GM08714 (cell line): ENCODE measurements at regions not wholly inside any gene's neighbourhood (a gene's known extent, or its start where the extent isn't known, plus 50 kb on each side); places are given as distances from the start of the nearest gene placed in this dataset.
"Not testable (repeated sequence)": the region's sequence is repeated elsewhere in the genome, so short reads cannot be mapped to it uniquely, and the experiment has no call there.

Experiments used
- H3K4me3 ChIP-seq: fragments of 200-500 bp; sonication (Bioruptor generic); 2 replicates; pipeline ENCODE4 v1.5.1; 2014; ENCODE audit warnings: mild to moderate bottlenecking, low read length, inconsistent platforms
- ZNF274 ChIP-seq: IDR thresholded peaks from 2 replicates; pipeline ENCODE4 v1.6.1; 2012; ENCODE audit warnings: mild to moderate bottlenecking, low read depth, low read length

DNA sequence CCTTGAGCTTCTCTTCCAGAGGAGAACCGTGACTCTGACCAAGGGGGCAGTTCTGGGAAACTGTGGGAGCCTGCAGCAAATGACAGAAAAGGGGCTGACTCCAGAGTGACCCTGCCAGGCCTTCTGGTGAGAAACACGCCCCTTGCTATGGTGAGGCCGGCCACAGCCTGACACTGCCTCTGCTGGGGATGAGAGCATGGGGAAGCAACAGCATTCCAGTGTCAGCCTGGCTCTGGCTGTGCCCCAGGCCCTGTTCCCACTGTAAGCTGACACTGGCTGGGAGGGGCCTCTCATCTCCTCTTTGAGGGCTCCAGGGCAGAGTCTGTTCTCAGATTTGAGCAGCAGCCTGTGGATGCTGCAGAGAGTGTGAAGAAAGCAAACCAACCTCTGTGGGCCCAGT lies 180.0 kb upstream of the IL12B start:
- no peak for TF ChIP-seq ZNF274
- no peak overlapping the region for H3K4me3 ChIP-seq

GRCh38 chr5:159511570-159511969 lies 181.3 kb upstream of the IL12B start:
- TF ChIP-seq ZNF274: no peak
- H3K4me3 ChIP-seq: no peak overlapping the region

GRCh38 chr5:159512064-159512463 lies 181.8 kb upstream of the IL12B start:
- TF ChIP-seq ZNF274: no peak

GRCh38 chr5:159514229-159514810 lies 184.0 kb upstream of the IL12B start:
- no peak for TF ChIP-seq ZNF274

More at GRCh38 chr5:159512064-159512463, 181.8 kb upstream of the IL12B start:
- no peak overlapping the region for H3K4me3 ChIP-seq

GRCh38 chr5:159515197-159515596 lies 184.9 kb upstream of the IL12B start:
- H3K4me3 ChIP-seq: no peak overlapping the region
- TF ChIP-seq ZNF274: no peak

More at GRCh38 chr5:159514229-159514810, 184.0 kb upstream of the IL12B start:
- no peak overlapping the region for H3K4me3 ChIP-seq

DNA sequence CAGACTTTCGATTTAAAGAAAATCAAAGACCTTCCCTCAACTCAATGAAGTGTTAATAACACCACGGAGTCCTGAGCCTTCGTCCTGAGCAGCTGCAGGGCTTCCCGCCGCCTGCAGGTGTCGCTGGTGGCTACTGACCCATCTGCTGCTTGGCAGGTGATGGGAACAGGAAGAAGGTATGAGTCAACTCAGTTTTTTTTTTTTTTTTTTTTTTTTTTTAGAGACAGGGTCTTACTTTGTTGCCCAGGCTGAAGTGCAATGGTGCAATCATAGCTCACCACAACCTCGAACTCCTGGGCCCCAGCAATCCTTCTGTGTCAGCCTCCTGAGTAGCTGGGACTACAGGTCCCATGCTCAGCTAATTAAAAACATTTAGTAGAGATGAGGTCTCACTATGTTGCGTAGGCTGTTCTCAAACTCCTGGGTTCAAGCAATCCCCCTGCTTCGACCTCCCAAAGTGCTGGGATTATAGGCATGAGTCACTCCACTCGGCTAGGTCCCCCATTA lies 185.7 kb upstream of the IL12B start:
- no peak overlapping the region for H3K4me3 ChIP-seq
- no peak for TF ChIP-seq ZNF274

- no peak overlapping the region for H3K4me3 ChIP-seq
- TF ChIP-seq ZNF274: no peak
Measured at GRCh38 chr5:159518371-159518770, 188.1 kb upstream of the IL12B start.

DNA sequence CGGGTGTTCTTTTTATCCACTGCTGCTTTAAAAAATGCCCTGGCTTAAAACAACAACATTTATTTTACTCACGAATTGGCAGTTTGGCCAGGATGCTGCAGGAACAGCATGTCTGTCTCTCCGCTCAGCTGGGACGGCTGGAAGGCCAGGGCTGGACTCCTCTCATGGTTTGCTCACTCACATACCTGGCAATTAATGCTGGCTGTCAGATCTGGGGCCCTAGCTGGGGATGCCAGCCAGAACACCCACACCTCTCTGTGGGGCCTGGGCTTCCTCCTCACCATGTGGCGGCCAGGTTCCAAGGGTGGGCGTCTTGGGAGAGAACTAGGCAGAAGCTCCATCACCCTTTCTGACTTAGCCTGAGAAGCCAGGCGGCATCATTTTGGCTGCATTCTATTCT lies 189.1 kb upstream of the IL12B start:
- no peak overlapping the region for H3K4me3 ChIP-seq
- TF ChIP-seq ZNF274: no peak

DNA sequence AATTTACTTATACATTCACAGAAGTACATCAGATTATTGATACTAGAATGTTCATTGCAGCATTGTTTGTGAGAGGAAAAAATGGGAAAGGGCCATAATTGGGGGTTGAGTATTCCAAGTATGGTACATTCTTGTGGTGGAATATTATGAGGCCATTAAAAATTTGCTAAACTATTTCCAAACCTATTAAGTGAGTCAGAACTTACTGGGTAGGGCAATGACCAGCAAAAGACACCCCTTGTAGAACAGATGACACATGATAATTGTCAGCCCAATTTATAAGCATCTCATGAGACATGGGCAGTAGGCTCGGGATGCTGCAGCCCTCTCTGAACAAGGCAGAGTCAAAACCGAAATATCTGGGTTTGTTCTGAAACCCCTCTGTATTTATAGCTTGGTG lies 192.6 kb upstream of the IL12B start:
- TF ChIP-seq ZNF274: no peak
- no peak overlapping the region for H3K4me3 ChIP-seq

DNA sequence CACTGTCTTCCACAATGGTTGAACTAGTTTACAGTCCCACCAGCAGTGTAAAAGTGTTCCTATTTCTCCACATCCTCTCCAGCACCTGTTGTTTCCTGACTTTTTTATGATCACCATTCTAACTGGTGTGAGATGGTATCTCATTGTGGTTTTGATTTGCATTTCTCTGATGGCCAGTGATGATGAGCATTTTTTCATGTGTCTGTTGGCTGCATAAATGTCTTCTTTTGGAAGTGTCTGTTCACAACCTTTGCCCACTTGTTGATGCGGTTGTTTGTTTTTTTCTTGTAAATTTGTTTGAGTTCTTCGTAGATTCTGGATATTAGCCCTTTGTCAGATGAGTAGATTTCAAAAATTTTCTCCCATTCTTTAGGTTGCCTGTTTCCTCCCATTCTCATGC lies 194.0 kb upstream of the IL12B start:
- not testable (repeated sequence) for H3K4me3 ChIP-seq

DNA sequence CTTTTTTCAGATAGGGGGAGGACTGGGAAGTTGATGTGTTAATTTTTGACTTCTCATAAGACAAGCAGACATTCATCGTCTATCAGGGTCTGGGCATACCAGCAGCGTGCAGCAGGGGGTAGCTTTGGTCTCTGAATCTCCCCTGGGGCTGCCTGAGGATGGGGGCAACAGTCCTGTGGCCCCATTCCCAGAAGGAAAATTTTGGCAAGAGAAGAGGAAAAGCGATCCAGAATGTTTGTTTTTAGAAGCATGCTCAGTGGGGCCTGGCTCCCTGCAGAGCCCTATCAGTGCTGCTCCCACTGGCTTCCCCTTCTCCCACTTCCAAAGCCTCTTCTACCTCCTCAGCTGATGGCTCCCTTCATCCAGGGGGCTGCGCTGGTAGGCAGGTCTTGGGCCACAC lies 194.8 kb upstream of the IL12B start:
- no peak for TF ChIP-seq ZNF274
- no peak overlapping the region for H3K4me3 ChIP-seq

DNA sequence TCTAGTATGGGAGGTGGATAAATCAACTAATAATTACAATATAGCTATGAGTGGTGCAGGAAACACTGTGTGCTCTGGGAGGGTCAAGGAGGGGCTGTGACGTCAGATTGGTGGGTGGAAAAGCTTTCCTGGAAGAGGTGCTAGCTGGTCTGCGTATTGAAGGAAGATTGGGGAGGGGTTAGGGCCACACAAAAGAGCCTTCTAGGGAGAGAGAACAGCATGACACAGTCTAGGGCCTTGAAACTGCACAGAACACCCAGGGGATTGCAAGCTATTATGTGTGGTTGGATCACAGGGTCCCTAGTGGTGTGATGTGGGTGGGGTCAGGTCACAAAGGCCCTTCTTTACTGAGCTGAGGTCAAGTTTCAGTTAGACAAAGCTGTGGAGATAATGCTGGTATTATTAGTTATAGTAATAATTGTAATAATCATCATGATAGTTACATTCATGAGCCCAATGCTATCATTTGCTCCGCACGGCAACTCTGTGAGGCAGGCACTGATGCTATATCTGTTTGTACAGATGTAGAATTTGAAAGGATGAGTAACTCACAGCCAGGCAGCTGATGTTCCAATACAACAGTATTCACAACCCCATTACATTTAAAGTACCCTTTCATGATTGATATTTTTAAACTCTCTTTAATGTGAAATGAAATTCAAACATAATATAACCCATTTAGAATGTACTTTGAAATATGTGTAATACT lies 197.4 kb upstream of the IL12B start:
- H3K4me3 ChIP-seq: no peak overlapping the region
- no peak for TF ChIP-seq ZNF274

DNA sequence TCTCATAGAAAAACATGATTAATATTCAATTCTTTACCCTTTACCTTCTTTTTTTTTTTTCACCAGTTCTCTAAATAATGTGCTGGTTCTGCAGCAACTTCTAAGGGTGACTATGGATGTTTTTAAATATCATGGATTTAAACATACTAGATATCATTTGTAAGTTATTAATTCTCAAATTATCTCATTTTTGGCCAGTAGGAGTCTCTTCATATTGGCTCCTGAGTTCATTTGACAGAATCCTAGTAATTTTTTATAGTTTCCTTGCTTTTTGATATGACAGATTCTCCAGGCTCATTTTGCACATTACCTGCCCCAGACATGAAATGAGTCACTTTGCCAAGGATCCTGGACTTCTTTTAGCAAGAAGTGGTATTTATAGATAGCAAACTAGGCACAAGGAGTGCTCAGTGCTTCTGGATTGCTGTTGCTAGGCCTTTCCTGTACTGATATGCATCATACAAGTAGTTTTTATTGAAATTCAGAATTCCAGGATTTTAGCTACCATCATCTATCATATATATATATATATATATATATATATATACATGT lies 201.3 kb upstream of the IL12B start:
- H3K4me3 ChIP-seq: no peak overlapping the region
- no peak for TF ChIP-seq ZNF274

DNA sequence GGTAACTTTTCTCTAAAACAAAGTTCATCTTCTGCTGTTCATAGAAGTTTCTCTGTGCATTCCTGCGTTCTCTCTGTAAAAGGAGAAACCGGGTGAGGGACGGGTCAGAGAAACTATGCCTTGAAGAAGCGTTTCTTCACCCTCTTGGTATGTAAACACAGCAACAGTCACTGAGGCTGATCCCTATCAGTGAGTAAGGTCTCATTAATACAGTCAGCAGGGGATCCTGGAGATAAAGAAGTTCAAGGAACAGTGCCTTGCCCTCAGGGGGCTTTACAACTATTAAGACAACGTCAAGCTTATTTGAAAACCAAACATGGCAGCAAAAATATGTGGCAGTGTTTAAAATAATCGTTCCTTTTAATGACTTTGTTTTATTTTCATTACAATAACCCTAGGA lies 202.9 kb upstream of the IL12B start:
- no peak overlapping the region for H3K4me3 ChIP-seq
- no peak for TF ChIP-seq ZNF274

DNA sequence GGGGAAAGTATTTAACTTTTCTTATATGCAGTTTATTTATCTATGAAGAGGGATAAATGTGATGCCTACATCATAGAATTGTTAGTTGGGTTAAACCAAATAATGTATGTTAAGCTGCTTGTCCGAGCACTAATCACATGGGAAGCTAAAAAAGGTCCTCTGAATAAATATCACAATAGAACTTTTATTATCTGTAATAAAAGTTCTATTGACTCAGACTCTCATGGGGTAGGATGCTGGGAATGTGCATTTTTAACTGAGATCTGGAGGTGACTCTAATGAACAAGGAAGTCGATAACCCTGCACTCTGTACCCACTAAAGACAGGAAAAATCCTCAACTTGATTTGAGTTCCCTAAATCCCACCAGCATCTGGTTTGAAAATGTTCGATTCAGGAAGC lies 205.9 kb upstream of the IL12B start:
- no peak overlapping the region for H3K4me3 ChIP-seq
- no peak for TF ChIP-seq ZNF274
